ENCODE measurements at regions not wholly inside any gene's neighbourhood (a gene's known extent, or its start where the extent isn't known, plus 50 kb on each side); places are given as distances from the start of the nearest gene placed in this dataset.
A peak's percentile ranks its signal among the peaks of the same experiment; 100 is the strongest.

DNA sequence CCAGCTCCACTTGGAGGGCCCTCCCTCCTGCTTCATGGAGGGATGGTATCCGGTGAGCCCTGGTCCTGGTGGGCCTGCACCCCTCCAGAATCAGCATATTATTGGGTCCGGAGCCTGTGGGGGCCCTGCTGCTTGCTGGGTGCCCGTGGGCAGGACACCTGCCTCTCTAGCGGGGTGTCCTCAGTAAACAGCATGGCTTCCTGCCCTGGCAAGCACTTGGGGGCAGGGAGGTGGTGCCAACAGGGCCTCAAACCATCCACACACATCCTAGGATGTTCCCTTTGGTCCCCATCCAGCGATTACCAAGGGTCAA, 108.3 kb downstream of the CTTN start:
- intact Hi-C loops (cut with DNase I, micrococcal nuclease), result no loop called here
- H3K4me3 ChIP-seq, result no peak overlapping the region
- ATAC-seq (no peak), DNase-seq (no peak)
- no peaks in the 10 kb centered on the region for H3K9me3 ChIP-seq
- no peaks in the 10 kb centered on the region for H3K36me3 ChIP-seq (ENCODE audit: low read depth)
- TF ChIP-seq, protein P1, sequence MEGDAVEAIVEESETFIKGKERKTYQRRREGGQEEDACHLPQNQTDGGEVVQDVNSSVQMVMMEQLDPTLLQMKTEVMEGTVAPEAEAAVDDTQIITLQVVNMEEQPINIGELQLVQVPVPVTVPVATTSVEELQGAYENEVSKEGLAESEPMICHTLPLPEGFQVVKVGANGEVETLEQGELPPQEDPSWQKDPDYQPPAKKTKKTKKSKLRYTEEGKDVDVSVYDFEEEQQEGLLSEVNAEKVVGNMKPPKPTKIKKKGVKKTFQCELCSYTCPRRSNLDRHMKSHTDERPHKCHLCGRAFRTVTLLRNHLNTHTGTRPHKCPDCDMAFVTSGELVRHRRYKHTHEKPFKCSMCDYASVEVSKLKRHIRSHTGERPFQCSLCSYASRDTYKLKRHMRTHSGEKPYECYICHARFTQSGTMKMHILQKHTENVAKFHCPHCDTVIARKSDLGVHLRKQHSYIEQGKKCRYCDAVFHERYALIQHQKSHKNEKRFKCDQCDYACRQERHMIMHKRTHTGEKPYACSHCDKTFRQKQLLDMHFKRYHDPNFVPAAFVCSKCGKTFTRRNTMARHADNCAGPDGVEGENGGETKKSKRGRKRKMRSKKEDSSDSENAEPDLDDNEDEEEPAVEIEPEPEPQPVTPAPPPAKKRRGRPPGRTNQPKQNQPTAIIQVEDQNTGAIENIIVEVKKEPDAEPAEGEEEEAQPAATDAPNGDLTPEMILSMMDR (IDR thresholded peaks at IDR 0.05), result no peak
- no peaks in the 10 kb centered on the region for H3K4me1 ChIP-seq (ENCODE audit: low read depth)

DNA sequence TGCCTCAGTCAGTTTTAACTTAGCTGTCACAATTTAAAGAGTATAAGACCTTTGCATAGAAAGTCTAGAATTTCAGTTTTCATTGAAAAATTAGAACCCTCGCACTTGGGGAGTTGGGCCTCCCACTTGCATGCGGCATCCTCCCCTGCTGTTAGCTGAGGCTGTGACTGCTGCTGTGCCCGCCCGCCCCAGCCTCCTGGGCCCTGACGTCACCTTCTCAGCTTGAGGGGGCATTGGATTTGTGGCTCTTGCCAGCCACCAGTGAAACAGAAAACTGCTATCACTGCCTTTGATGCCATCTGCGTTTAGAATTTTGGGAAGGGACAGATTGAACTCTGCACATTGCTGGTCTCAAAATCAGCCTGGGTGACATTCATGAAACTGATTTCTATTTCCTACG, 108.7 kb downstream of the CTTN start:
- ATAC-seq, result no peak
- Histone ChIP-seq H3K4me3 (no peak overlapping the region), H3K36me3 (ENCODE audit: low read depth) (no peaks in the 10 kb centered on the region), H3K9me3 (no peaks in the 10 kb centered on the region), H3K4me1 (ENCODE audit: low read depth) (no peaks in the 10 kb centered on the region)
- intact Hi-C loops (cut with DNase I, micrococcal nuclease), result no loop called here
- no peak for DNase-seq
- TF ChIP-seq, protein P1 (IDR thresholded peaks at IDR 0.05), result no peak

DNA sequence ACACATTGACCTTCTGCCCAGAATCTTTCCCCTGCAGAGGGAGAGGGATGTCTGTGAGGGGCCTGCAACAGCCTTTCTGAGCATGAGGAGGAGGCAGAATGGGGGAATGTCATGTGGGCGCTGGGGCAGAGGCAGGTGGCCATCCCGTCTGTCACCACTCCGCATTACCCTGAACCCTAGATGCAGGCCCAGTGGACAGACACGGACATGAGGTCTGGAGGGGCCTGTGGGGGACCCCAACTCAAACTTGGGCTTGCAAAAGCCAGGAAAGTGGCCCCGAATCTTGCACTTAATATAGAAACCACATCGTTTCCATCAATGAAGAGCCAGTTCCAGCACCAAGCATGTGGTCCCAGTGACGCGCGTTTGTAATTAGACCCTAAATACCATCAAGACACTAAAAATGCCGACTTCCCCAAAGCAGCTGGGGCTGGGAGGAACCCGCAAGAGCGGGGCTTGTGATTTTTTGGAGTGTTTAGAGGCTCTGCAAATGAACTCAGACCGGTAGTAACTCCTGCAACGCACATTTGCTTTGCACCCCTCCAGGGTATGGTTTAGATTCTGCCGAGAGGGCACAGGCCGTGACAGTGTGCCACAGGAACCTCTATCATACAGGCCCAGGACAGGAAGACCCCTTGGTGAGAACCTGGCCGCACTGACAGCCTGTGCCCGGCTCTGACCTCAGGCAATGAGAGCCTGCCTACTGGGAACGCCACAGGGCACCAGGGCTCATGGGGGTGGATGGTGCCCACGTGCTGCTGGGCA, 109.3 kb downstream of the CTTN start:
- Histone ChIP-seq H3K4me1 (ENCODE audit: low read depth) (no peaks in the 10 kb centered on the region), H3K36me3 (ENCODE audit: low read depth) (no peaks in the 10 kb centered on the region), H3K9me3 (peaks cover 6% of the 10 kb centered on the region), H3K4me3 (no peak overlapping the region)
- DNase-seq (peak in 2 of 3 donors; percentile 6 to 16), ATAC-seq (no peak)
- TF ChIP-seq, protein P1 (IDR thresholded peaks at IDR 0.05), result no peak
- intact Hi-C loops (cut with DNase I, micrococcal nuclease), result no loop called here

DNA sequence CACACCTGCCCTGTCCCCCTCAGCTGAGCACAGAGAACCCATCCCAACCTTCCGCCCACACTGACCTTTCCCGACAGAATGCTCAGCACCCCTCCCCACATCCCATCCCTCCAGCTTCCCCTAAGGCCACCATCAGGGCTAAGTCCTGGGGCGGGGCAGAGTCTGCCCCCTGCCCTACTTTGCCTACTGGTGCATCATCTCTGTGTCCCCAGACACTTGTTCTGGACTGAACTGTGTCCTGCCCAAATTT, 109.8 kb downstream of the CTTN start:
- Histone ChIP-seq H3K36me3 (ENCODE audit: low read depth) (no peaks in the 10 kb centered on the region), H3K9me3 (peaks cover 11% of the 10 kb centered on the region), H3K4me1 (ENCODE audit: low read depth) (no peaks in the 10 kb centered on the region), H3K4me3 (no peak overlapping the region)
- DNase-seq, result peak in 1 of 3 donors; percentile 5
- TF ChIP-seq, protein P1 (IDR thresholded peaks at IDR 0.05), result no peak
- ATAC-seq, result no peak
- intact Hi-C loops (cut with DNase I, micrococcal nuclease), result no loop called here

DNA sequence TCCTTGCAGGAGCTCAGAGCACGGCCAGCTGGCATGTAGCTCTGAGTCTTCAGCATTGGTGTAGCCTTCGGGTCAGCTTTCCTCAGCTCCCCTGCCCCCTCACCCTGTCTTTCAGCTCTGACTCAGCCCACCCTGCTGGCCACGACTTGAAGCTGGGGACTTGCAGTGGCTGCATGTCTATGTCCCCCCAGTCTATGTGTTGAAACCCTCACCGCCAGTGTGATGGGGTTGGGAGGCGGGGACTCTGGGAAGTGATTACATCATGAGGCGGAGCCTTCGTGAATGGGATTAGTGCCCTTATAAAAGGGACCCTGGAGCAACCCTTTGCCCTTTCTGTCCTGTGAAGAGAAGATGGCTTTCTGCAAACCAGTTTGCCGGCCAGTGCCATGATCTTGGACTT, 111.1 kb downstream of the CTTN start:
- H3K4me1 ChIP-seq (ENCODE audit: low read depth), result no peaks in the 10 kb centered on the region
- DNase-seq (peak in 1 of 3 donors; percentile 4), ATAC-seq (no peak)
- no peak overlapping the region for H3K4me3 ChIP-seq
- TF ChIP-seq, protein P1 (IDR thresholded peaks at IDR 0.05), result no peak
- peaks cover 19% of the 10 kb centered on the region for H3K9me3 ChIP-seq
- intact Hi-C loops (cut with DNase I, micrococcal nuclease), result no loop called here
- no peaks in the 10 kb centered on the region for H3K36me3 ChIP-seq (ENCODE audit: low read depth)

DNA sequence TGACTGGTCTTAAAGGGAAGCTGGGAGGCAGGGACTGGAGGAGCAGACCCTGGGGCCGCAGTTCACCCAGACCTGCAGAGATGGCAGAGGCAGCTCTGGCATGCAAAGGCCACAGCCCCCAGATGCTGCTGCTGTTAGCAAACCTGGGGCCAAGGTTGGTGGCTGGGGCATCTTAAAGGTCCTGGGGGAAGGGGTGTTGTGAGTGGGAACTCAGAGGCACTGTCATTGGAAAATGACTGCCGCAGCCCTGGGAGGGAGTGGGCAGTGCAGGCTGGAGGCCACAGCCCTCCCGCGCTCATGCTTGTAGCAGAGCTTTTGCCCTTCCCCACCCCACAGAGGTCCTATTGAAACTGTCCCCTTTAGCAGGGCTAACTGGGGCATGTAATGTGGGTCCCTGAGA, 111.8 kb downstream of the CTTN start:
- intact Hi-C loops (cut with DNase I, micrococcal nuclease), result no loop called here
- H3K4me1 ChIP-seq (ENCODE audit: low read depth), result no peaks in the 10 kb centered on the region
- no peaks in the 10 kb centered on the region for H3K36me3 ChIP-seq (ENCODE audit: low read depth)
- no peak overlapping the region for H3K4me3 ChIP-seq
- DNase-seq, result peak in 1 of 3 donors; percentile 8
- ATAC-seq, result no peak
- TF ChIP-seq, protein P1 (IDR thresholded peaks at IDR 0.05), result no peak
- H3K9me3 ChIP-seq, result peaks cover 19% of the 10 kb centered on the region

Measured in mucosa of descending colon (tissue), 3 donors.